Stomach smooth muscle (tissue), 2 donors: ENCODE measurements at regions not wholly inside any gene's neighbourhood (a gene's known extent, or its start where the extent isn't known, plus 50 kb on each side); places are given as distances from the start of the nearest gene placed in this dataset.

Experiments
- H3K27ac ChIP-seq: one replicate; pipeline ENCODE4 v1.7.0; 2013; ENCODE audit warnings: mild to moderate bottlenecking, low read length, inconsistent platforms
- H3K27me3 ChIP-seq, 2 donors: one replicate each; pipeline ENCODE4 v1.7.0; 2013; ENCODE audit warnings: low read length in 2 of 2; ENCODE audit not compliant: insufficient read depth in 2 of 2, control insufficient read depth in 1 of 2
- H3K36me3 ChIP-seq, 2 donors: one replicate each; pipeline ENCODE4 v1.7.0; 2013; ENCODE audit warnings: low read length in 2 of 2; ENCODE audit not compliant: control insufficient read depth in 2 of 2, insufficient read depth in 2 of 2
- H3K4me1 ChIP-seq: one replicate; pipeline ENCODE4 v1.7.0; 2013; ENCODE audit warnings: low read length; ENCODE audit not compliant: control insufficient read depth, insufficient read depth
- H3K4me3 ChIP-seq, 2 donors: one replicate each; pipeline ENCODE4 v1.7.0; 2013; ENCODE audit warnings: low read length in 2 of 2
- H3K9ac ChIP-seq, 2 donors: one replicate each; pipeline ENCODE4 v1.7.0; 2013; ENCODE audit warnings: low read length in 2 of 2, mild to moderate bottlenecking in 1 of 2
- H3K9me3 ChIP-seq, 2 donors: one replicate each; pipeline ENCODE4 v1.7.0; 2013; ENCODE audit warnings: low read length in 2 of 2; ENCODE audit not compliant: control insufficient read depth in 2 of 2
- donor health status: healthy.
- donor health status: Pancreatic carcinoma.

- Histone ChIP-seq H3K4me1 (no peaks in the 10 kb centered on the region), H3K36me3 (no peaks in the 10 kb centered on the region), H3K27me3 (peaks cover 0 to 3% of the 10 kb centered on the region in 2 donors), H3K27ac (no peak overlapping the region), H3K9ac (no peak overlapping the region), H3K4me3 (no peak overlapping the region), H3K9me3 (no peaks in the 10 kb centered on the region)
These were observed 336.4 kb upstream of the NOCT start for GRCh38 chr4:138678985-138679746.

- H3K4me3 ChIP-seq = no peak overlapping the region
- H3K4me1 ChIP-seq = no peaks in the 10 kb centered on the region
- H3K27me3 ChIP-seq = peaks cover 0 to 2% of the 10 kb centered on the region in 2 donors
- H3K9me3 ChIP-seq = no peaks in the 10 kb centered on the region
- H3K27ac ChIP-seq = no peak overlapping the region
- H3K36me3 ChIP-seq = no peaks in the 10 kb centered on the region
- no peak overlapping the region for H3K9ac ChIP-seq
These were observed 337.8 kb upstream of the NOCT start for GRCh38 chr4:138677748-138678147.

GRCh38 chr4:138677212-138677611, 338.4 kb upstream of the NOCT start:
- H3K4me3 ChIP-seq = no peak overlapping the region
- no peak overlapping the region for H3K9ac ChIP-seq
- no peak overlapping the region for H3K27ac ChIP-seq
- no peaks in the 10 kb centered on the region for H3K9me3 ChIP-seq
- no peaks in the 10 kb centered on the region for H3K36me3 ChIP-seq
- H3K27me3 ChIP-seq = no peaks in the 10 kb centered on the region
- no peaks in the 10 kb centered on the region for H3K4me1 ChIP-seq

GRCh38 chr4:138675685-138676084, 339.9 kb upstream of the NOCT start:
- no peaks in the 10 kb centered on the region for H3K9me3 ChIP-seq
- no peak overlapping the region for H3K27ac ChIP-seq
- no peak overlapping the region for H3K9ac ChIP-seq
- no peaks in the 10 kb centered on the region for H3K36me3 ChIP-seq
- no peaks in the 10 kb centered on the region for H3K4me1 ChIP-seq
- no peak overlapping the region for H3K4me3 ChIP-seq
- H3K27me3 ChIP-seq = no peaks in the 10 kb centered on the region

- no peak overlapping the region for H3K4me3 ChIP-seq
- no peaks in the 10 kb centered on the region for H3K27me3 ChIP-seq
- H3K9ac ChIP-seq = no peak overlapping the region
- H3K27ac ChIP-seq = no peak overlapping the region
- no peaks in the 10 kb centered on the region for H3K4me1 ChIP-seq
- no peaks in the 10 kb centered on the region for H3K36me3 ChIP-seq
- H3K9me3 ChIP-seq = no peaks in the 10 kb centered on the region
These were observed 341.4 kb upstream of the NOCT start for GRCh38 chr4:138674209-138674608.

GRCh38 chr4:138673053-138673452, 342.5 kb upstream of the NOCT start:
- Histone ChIP-seq H3K27me3 (no peaks in the 10 kb centered on the region), H3K4me1 (no peaks in the 10 kb centered on the region), H3K27ac (no peak overlapping the region), H3K9ac (no peak overlapping the region), H3K36me3 (no peaks in the 10 kb centered on the region), H3K9me3 (no peaks in the 10 kb centered on the region), H3K4me3 (no peak overlapping the region)

- no peak overlapping the region for H3K27ac ChIP-seq
- H3K4me3 ChIP-seq = no peak overlapping the region
- no peak overlapping the region for H3K9ac ChIP-seq
- no peaks in the 10 kb centered on the region for H3K9me3 ChIP-seq
- H3K27me3 ChIP-seq = no peaks in the 10 kb centered on the region
- H3K36me3 ChIP-seq = no peaks in the 10 kb centered on the region
- H3K4me1 ChIP-seq = no peaks in the 10 kb centered on the region
These were observed 343.1 kb upstream of the NOCT start for GRCh38 chr4:138672393-138672976.

- no peak overlapping the region for H3K9ac ChIP-seq
- H3K4me1 ChIP-seq = no peaks in the 10 kb centered on the region
- no peaks in the 10 kb centered on the region for H3K9me3 ChIP-seq
- no peaks in the 10 kb centered on the region for H3K36me3 ChIP-seq
- no peak overlapping the region for H3K27ac ChIP-seq
- H3K27me3 ChIP-seq = no peaks in the 10 kb centered on the region
- no peak overlapping the region for H3K4me3 ChIP-seq
These were observed 343.9 kb upstream of the NOCT start for GRCh38 chr4:138671606-138672084.

GRCh38 chr4:138671106-138671505, 344.5 kb upstream of the NOCT start:
- H3K4me3 ChIP-seq = no peak overlapping the region
- H3K9ac ChIP-seq = no peak overlapping the region
- H3K9me3 ChIP-seq = no peaks in the 10 kb centered on the region
- no peaks in the 10 kb centered on the region for H3K36me3 ChIP-seq
- no peaks in the 10 kb centered on the region for H3K27me3 ChIP-seq
- H3K4me1 ChIP-seq = no peaks in the 10 kb centered on the region
- no peak overlapping the region for H3K27ac ChIP-seq

- H3K4me3 ChIP-seq = no peak overlapping the region
- H3K27me3 ChIP-seq = no peaks in the 10 kb centered on the region
- H3K36me3 ChIP-seq = no peaks in the 10 kb centered on the region
- no peaks in the 10 kb centered on the region for H3K9me3 ChIP-seq
- no peak overlapping the region for H3K27ac ChIP-seq
- H3K9ac ChIP-seq = no peak overlapping the region
- no peaks in the 10 kb centered on the region for H3K4me1 ChIP-seq
These were observed 344.9 kb upstream of the NOCT start for GRCh38 chr4:138670681-138671080.
